WTC11 (cell line): ENCODE measurements at regions not wholly inside any gene's neighbourhood (a gene's known extent, or its start where the extent isn't known, plus 50 kb on each side); places are given as distances from the start of the nearest gene placed in this dataset.

ENCODE experiments used
- ATAC-seq: fragments of 200-7000 bp; cut with Tn5 transposase; 2 replicates; pipeline ENCODE4 v1.10.0; 2021; ENCODE audit warnings: mild to moderate bottlenecking, moderate library complexity
- CTCF ChIA-PET: fragments of 300-600 bp; sonication (Branson Sonifier 250); formaldehyde crosslinking; loops from one replicate; lab custom pipeline; 2021; ENCODE audit warnings: antibody characterized with exemption; lab: Charles Lee
- POLR2A ChIA-PET: fragments of 350-600 bp; sonication (Branson Sonifier 250); formaldehyde crosslinking; loops from one replicate; lab custom pipeline; 2021; ENCODE audit warnings: antibody characterized with exemption; lab: Charles Lee
- DNase-seq: peaks from one replicate; pipeline ENCODE4 v3.0.0; 2021; ENCODE audit warnings: low spot score
- H3K27ac Mint-ChIP-seq: 2 replicates; pipeline ENCODE4 v1.8.0; 2021; ENCODE audit warnings: mixed read lengths
- H3K27me3 Mint-ChIP-seq: 2 replicates; pipeline ENCODE4 v1.8.0; 2021; ENCODE audit warnings: low read depth, mild to moderate bottlenecking, moderate library complexity, mixed read lengths
- H3K36me3 Mint-ChIP-seq: 2 replicates; pipeline ENCODE4 v1.8.0; 2021; ENCODE audit warnings: mixed read lengths
- H3K4me1 Mint-ChIP-seq: 2 replicates; pipeline ENCODE4 v1.8.0; 2022; ENCODE audit warnings: mixed read lengths
- H3K4me3 Mint-ChIP-seq: 2 replicates; pipeline ENCODE4 v1.8.0; 2021; ENCODE audit warnings: mild to moderate bottlenecking, moderate library complexity, mixed read lengths
- H3K9me3 Mint-ChIP-seq: 2 replicates; pipeline ENCODE4 v1.8.0; 2021; ENCODE audit warnings: mixed read lengths
- AR ChIP-seq: fragments of 250-450 bp; sonication (Bioruptor Pico); IDR thresholded peaks from 2 replicates; pipeline ENCODE4 v1.9.0; 2021; ENCODE audit warnings: mild to moderate bottlenecking
- CBFB ChIP-seq: sonication (generic); formaldehyde crosslinking; IDR thresholded peaks from 2 replicates; pipeline ENCODE4 v1.8.1; 2022; ENCODE audit warnings: mild to moderate bottlenecking, low read depth, missing genetic modification reagents
- E2F5 ChIP-seq: sonication (generic); formaldehyde crosslinking; IDR thresholded peaks from 2 replicates; pipeline ENCODE4 v1.8.1; 2022; ENCODE audit warnings: mild to moderate bottlenecking, moderate library complexity, missing genetic modification reagents
- ELF4 ChIP-seq: sonication (generic); formaldehyde crosslinking; IDR thresholded peaks from 2 replicates; pipeline ENCODE4 v1.8.1; 2022; ENCODE audit warnings: low read depth, mild to moderate bottlenecking, moderate library complexity, missing genetic modification reagents
- EMX1 ChIP-seq: fragments of 250-450 bp; sonication (Bioruptor Pico); IDR thresholded peaks from 2 replicates; pipeline ENCODE4 v1.8.0; 2021; ENCODE audit warnings: mild to moderate bottlenecking
- ERG ChIP-seq: fragments of 250-450 bp; sonication (Bioruptor Pico); IDR thresholded peaks from 2 replicates; pipeline ENCODE4 v1.8.0; 2021; ENCODE audit warnings: mild to moderate bottlenecking
- FOXP1 ChIP-seq: sonication (generic); formaldehyde crosslinking; IDR thresholded peaks from 2 replicates; pipeline ENCODE4 v1.8.0; 2022; ENCODE audit warnings: missing genetic modification reagents, mild to moderate bottlenecking, moderate library complexity, borderline replicate concordance
- FOXP4 ChIP-seq: sonication (generic); formaldehyde crosslinking; IDR thresholded peaks from 2 replicates; pipeline ENCODE4 v1.8.0; 2022; ENCODE audit warnings: mild to moderate bottlenecking, missing genetic modification reagents
- GRHL2 ChIP-seq: fragments of 250-450 bp; sonication (Bioruptor Pico); IDR thresholded peaks from 2 replicates; pipeline ENCODE4 v1.8.0; 2022; ENCODE audit warnings: mild to moderate bottlenecking, moderate library complexity; ENCODE audit not compliant: insufficient replicate concordance, severe bottlenecking
- MYBL2 ChIP-seq: sonication (generic); formaldehyde crosslinking; IDR thresholded peaks from 2 replicates; pipeline ENCODE4 v1.8.1; 2023; ENCODE audit warnings: mild to moderate bottlenecking, moderate library complexity, missing genetic modification reagents
- NFATC4 ChIP-seq: fragments of 250-450 bp; sonication (Bioruptor Pico); IDR thresholded peaks from 2 replicates; pipeline ENCODE4 v1.9.0; 2021; ENCODE audit warnings: mild to moderate bottlenecking
- NR2C2 ChIP-seq: sonication (generic); formaldehyde crosslinking; IDR thresholded peaks from 2 replicates; pipeline ENCODE4 v1.8.0; 2022; ENCODE audit warnings: mild to moderate bottlenecking, missing genetic modification reagents
- PRRX2 ChIP-seq: fragments of 250-450 bp; sonication (Bioruptor Pico); IDR thresholded peaks from 2 replicates; pipeline ENCODE4 v1.8.0; 2021; ENCODE audit warnings: mild to moderate bottlenecking
- SMAD3 ChIP-seq: sonication (generic); formaldehyde crosslinking; IDR thresholded peaks from 2 replicates; pipeline ENCODE4 v1.8.0; 2022; ENCODE audit warnings: missing genetic modification reagents, mild to moderate bottlenecking, borderline replicate concordance
- SMAD4 ChIP-seq: sonication (generic); formaldehyde crosslinking; IDR thresholded peaks from 2 replicates; pipeline ENCODE4 v1.8.0; 2022; ENCODE audit warnings: mild to moderate bottlenecking, missing genetic modification reagents
- TEAD1 ChIP-seq: sonication (generic); formaldehyde crosslinking; IDR thresholded peaks from 2 replicates; pipeline ENCODE4 v1.8.0; 2022; ENCODE audit warnings: mild to moderate bottlenecking, missing genetic modification reagents
- TP53 ChIP-seq: sonication (generic); formaldehyde crosslinking; IDR thresholded peaks from 2 replicates; pipeline ENCODE4 v1.8.1; 2023; ENCODE audit warnings: mild to moderate bottlenecking, missing genetic modification reagents
- USF1 ChIP-seq: sonication (generic); formaldehyde crosslinking; IDR thresholded peaks from 2 replicates; pipeline ENCODE4 v1.8.0; 2022; ENCODE audit warnings: mild to moderate bottlenecking, missing genetic modification reagents
- ZBTB43 ChIP-seq: sonication (generic); formaldehyde crosslinking; IDR thresholded peaks from 2 replicates; pipeline ENCODE4 v1.8.1; 2023; ENCODE audit warnings: mild to moderate bottlenecking, missing genetic modification reagents
- ZNF423 ChIP-seq: fragments of 250-450 bp; sonication (Bioruptor Pico); IDR thresholded peaks from 2 replicates; pipeline ENCODE4 v2.1.2; 2022; ENCODE audit warnings: mild to moderate bottlenecking, moderate library complexity
- ZNF671 ChIP-seq: fragments of 250-450 bp; sonication (Bioruptor Pico); IDR thresholded peaks from 2 replicates; pipeline ENCODE4 v1.8.0; 2021; ENCODE audit warnings: mild to moderate bottlenecking
- ZSCAN18 ChIP-seq: fragments of 250-450 bp; sonication (Bioruptor Pico); IDR thresholded peaks from 2 replicates; pipeline ENCODE4 v2.1.2; 2022; ENCODE audit warnings: mild to moderate bottlenecking, moderate library complexity

GRCh38 chr12:74043343-74043742 is 494.3 kb upstream of the ATXN7L3B start (continued):
- no peak for TF ChIP-seq ERG (CRISPR knock-in tag)

- TF ChIP-seq ERG (CRISPR knock-in tag) = no peak
- no peak for TF ChIP-seq TEAD1 (CRISPR knock-in tag)
- TF ChIP-seq AR (CRISPR knock-in tag) = no peak
- TF ChIP-seq ZBTB43 (CRISPR knock-in tag) = no peak
- no peak for TF ChIP-seq E2F5 (CRISPR knock-in tag)
- TF ChIP-seq SMAD3 = no peak
- Mint-ChIP-seq H3K27me3 (no peaks in the 10 kb centered on the region), H3K27ac (no peak overlapping the region), H3K9me3 (peaks cover 11% of the 10 kb centered on the region), H3K4me1 (peaks cover 27% of the 10 kb centered on the region), H3K36me3 (no peaks in the 10 kb centered on the region), H3K4me3 (no peak overlapping the region)
- ChIA-PET CTCF (no interaction called here), POLR2A (no interaction called here)
- DNase-seq (no peak), ATAC-seq (no peak)
These were observed 488.3 kb upstream of the ATXN7L3B start for GRCh38 chr12:74049348-74049747.

GRCh38 chr12:74051848-74052247 is 485.8 kb upstream of the ATXN7L3B start:
- CTCF ChIA-PET = no interaction called here
- H3K4me3 Mint-ChIP-seq = no peak overlapping the region
- peak overlapping the region; percentile 46; the same call in 1 of the 2 replicates for H3K27ac Mint-ChIP-seq
- POLR2A ChIA-PET = no interaction called here
- no peak for TF ChIP-seq NFATC4 (CRISPR knock-in tag)
- no peak for TF ChIP-seq NR2C2 (CRISPR knock-in tag)
- no peak for TF ChIP-seq FOXP4 (CRISPR knock-in tag)
- TF ChIP-seq CBFB (CRISPR knock-in tag) = no peak
- TF ChIP-seq E2F5 (CRISPR knock-in tag) = no peak
- no peak for TF ChIP-seq FOXP1 (CRISPR knock-in tag)
- no peak for TF ChIP-seq PRRX2 (CRISPR knock-in tag)
- TF ChIP-seq ZNF423 (CRISPR knock-in tag) = no peak
- TF ChIP-seq USF1 (CRISPR knock-in tag) = no peak
- no peak for TF ChIP-seq TP53 (CRISPR knock-in tag)
- TF ChIP-seq ZNF671 (CRISPR knock-in tag) = no peak
- TF ChIP-seq MYBL2 (CRISPR knock-in tag) = no peak
- TF ChIP-seq ELF4 = no peak
- no peak for TF ChIP-seq ZSCAN18 (CRISPR knock-in tag)
- no peak for TF ChIP-seq GRHL2
- no peak for TF ChIP-seq EMX1 (CRISPR knock-in tag)
- no peak for TF ChIP-seq SMAD4 (CRISPR knock-in tag)
- peaks cover 6% of the 10 kb centered on the region for H3K9me3 Mint-ChIP-seq
- peak; percentile 67 for ATAC-seq
- H3K27me3 Mint-ChIP-seq = no peaks in the 10 kb centered on the region
- peaks cover 27% of the 10 kb centered on the region for H3K4me1 Mint-ChIP-seq
- DNase-seq = no peak
- H3K36me3 Mint-ChIP-seq = no peaks in the 10 kb centered on the region
